ENCODE measurements at regions not wholly inside any gene's neighbourhood (a gene's known extent, or its start where the extent isn't known, plus 50 kb on each side); places are given as distances from the start of the nearest gene placed in this dataset.
"Not testable (repeated sequence)": the region's sequence is repeated elsewhere in the genome, so short reads cannot be mapped to it uniquely, and the experiment has no call there.

DNA sequence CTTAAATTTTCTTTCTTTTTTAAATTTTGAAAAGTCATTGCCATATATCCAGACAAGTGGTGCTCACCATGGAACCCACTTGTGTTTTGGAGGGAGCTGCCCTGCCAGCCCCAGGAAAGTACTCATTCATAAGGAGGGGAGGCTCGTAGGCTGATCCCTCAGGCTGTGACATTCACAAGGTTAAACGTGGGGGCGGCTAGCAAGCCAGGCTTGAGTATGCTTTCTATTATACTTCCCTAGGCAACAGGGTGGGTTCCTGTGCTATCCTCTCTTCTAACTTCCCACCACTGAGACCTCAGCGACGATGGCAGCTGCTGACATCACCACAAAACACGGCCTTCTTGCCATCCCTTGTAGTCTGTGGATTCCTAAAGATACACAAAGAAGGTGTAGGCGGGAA, 160.5 kb upstream of the C2CD4B start:
- POLR2A ChIA-PET, result no interaction called here

DNA sequence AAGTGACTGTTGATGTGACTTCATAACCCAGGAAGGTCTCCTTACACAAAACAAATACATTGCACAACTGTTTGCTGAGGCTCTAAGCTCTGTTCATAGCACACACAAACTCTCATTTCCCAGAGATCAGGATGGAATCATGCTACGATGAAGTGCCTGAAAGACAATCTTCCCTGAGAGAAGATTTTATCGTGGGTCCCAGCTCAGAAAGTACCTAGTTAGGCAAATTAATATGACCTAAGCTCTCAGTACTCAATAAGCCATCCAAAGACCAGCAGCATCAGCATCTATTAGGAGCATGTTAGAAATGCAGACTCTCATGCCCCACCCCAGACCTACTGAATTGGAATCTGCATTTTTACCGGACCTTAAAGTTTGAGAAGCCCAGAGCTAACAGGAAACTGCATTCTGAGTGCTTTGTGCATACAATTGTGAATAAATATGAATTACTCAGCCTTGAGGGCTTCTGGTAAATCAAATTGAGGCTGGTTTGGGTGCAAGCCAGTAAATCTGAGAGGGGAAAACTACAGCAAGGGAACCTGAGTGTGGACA, 161.5 kb upstream of the C2CD4B start:
- TF ChIP-seq, protein P1, sequence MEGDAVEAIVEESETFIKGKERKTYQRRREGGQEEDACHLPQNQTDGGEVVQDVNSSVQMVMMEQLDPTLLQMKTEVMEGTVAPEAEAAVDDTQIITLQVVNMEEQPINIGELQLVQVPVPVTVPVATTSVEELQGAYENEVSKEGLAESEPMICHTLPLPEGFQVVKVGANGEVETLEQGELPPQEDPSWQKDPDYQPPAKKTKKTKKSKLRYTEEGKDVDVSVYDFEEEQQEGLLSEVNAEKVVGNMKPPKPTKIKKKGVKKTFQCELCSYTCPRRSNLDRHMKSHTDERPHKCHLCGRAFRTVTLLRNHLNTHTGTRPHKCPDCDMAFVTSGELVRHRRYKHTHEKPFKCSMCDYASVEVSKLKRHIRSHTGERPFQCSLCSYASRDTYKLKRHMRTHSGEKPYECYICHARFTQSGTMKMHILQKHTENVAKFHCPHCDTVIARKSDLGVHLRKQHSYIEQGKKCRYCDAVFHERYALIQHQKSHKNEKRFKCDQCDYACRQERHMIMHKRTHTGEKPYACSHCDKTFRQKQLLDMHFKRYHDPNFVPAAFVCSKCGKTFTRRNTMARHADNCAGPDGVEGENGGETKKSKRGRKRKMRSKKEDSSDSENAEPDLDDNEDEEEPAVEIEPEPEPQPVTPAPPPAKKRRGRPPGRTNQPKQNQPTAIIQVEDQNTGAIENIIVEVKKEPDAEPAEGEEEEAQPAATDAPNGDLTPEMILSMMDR (IDR thresholded peaks at IDR 0.05; ENCODE audit: low read depth, low read length), result no peak
- Histone ChIP-seq H3K27me3 (ENCODE audit: control insufficient read depth, insufficient read depth, low read length) (peaks cover 9% of the 10 kb centered on the region), H3K9me3 (ENCODE audit: control insufficient read depth, insufficient read depth, low read length) (no peaks in the 10 kb centered on the region), H3K27ac (ENCODE audit: low read depth, low read length) (no peak overlapping the region), H3K4me3 (ENCODE audit: low read depth, low read length) (no peak overlapping the region)
- ChIA-PET CTCF (no interaction called here), POLR2A (no interaction called here)
- DNase-seq (ENCODE audit: low read depth, low spot score), result no peak

More for the DNA sequence above, 160.5 kb upstream of the C2CD4B start:
- H3K27ac ChIP-seq (ENCODE audit: low read depth, low read length), result no peak overlapping the region
- no peak for DNase-seq (ENCODE audit: low read depth, low spot score)
- TF ChIP-seq, protein P1 (IDR thresholded peaks at IDR 0.05; ENCODE audit: low read depth, low read length), result no peak
- no peaks in the 10 kb centered on the region for H3K9me3 ChIP-seq (ENCODE audit: control insufficient read depth, insufficient read depth, low read length)
- H3K4me3 ChIP-seq (ENCODE audit: low read depth, low read length), result no peak overlapping the region
- CTCF ChIA-PET, result interaction anchor here (1.3 kb wide), 1 partner anchor 19 kb away, joined by 5 read pairs; no protein-coding TSS in a partner anchor
- peaks cover 9% of the 10 kb centered on the region for H3K27me3 ChIP-seq (ENCODE audit: control insufficient read depth, insufficient read depth, low read length)

DNA sequence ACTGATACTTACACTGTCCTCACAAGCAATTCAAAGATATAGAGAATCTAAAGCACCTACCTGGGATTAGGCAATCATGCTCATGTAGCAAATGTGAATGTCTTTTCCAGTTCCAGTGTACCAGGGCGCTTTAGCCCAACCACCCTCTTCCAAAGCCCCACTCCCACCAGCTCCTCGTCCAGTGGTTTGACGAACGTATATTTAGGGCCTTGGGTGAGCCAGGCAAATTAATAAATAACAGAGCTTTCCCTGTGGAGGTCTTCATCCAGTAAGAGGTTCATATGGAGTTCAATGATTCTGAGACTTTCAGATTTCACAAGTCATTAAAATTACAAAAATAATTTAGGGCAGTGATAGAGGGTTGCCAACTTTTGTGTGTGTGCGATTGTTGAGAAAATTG, 162.3 kb upstream of the C2CD4B start:
- peaks cover 9% of the 10 kb centered on the region for H3K27me3 ChIP-seq (ENCODE audit: control insufficient read depth, insufficient read depth, low read length)
- DNase-seq (ENCODE audit: low read depth, low spot score), result no peak
- POLR2A ChIA-PET, result no interaction called here
- TF ChIP-seq, protein P1 (IDR thresholded peaks at IDR 0.05; ENCODE audit: low read depth, low read length), result no peak
- H3K4me3 ChIP-seq (ENCODE audit: low read depth, low read length), result no peak overlapping the region
- no peak overlapping the region for H3K27ac ChIP-seq (ENCODE audit: low read depth, low read length)
- CTCF ChIA-PET, result no interaction called here
- no peaks in the 10 kb centered on the region for H3K9me3 ChIP-seq (ENCODE audit: control insufficient read depth, insufficient read depth, low read length)

DNA sequence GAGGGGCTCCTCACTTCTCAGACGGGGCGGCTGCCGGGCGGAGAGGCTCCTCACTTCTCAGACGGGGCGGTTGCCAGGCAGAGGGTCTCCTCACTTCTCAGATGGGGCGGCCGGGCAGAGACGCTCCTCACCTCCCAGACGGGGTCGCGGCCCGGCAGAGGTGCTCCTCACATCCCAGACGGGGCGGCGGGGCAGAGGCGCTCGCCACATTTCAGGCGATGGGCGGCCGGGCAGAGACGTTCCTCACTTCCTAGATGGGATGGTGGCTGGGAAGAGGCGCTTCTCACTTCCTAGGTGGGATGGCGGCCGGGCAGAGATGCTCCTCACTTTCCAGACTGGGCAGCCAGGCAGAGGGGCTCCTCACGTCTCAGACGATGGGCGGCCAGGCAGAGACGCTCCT, 167.4 kb upstream of the C2CD4B start:
- POLR2A ChIA-PET; CTCF ChIA-PET; H3K27ac ChIP-seq (ENCODE audit: low read depth, low read length); H3K4me3 ChIP-seq (ENCODE audit: low read depth, low read length); H3K9me3 ChIP-seq (ENCODE audit: control insufficient read depth, insufficient read depth, low read length); DNase-seq (ENCODE audit: low read depth, low spot score); H3K27me3 ChIP-seq (ENCODE audit: control insufficient read depth, insufficient read depth, low read length): not testable (repeated sequence)

DNA sequence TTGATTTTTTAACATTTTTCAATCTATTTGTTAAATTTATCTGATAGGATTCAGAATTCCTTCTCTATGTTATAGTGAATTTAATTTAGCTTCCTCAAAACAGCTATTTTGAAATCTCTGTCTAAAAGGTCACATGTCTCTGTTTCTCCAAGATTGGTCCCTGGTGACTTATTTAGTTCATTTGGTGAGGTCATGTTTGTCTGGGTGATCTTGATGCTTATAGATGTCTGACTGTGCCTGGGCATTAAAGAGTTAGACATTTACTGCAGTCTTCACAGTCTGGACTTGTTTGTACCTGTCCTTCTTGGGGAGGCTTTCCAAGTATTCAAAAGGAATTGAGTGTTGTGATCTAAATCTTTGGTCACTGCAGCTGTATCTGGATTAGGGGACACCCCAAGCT, 169.5 kb upstream of the C2CD4B start:
- ChIA-PET CTCF (interaction anchor here (0.5 to 0.6 kb wide), 2 partner anchors 28 to 1105 kb away, joined by 4 to 9 read pairs; partner anchors contain the start of gene RORA), POLR2A (no interaction called here)
- Histone ChIP-seq H3K9me3 (ENCODE audit: control insufficient read depth, insufficient read depth, low read length) (no peaks in the 10 kb centered on the region), H3K4me3 (ENCODE audit: low read depth, low read length) (no peak overlapping the region), H3K27me3 (ENCODE audit: control insufficient read depth, insufficient read depth, low read length) (peaks cover 12% of the 10 kb centered on the region), H3K27ac (ENCODE audit: low read depth, low read length) (no peak overlapping the region)
- no peak for DNase-seq (ENCODE audit: low read depth, low spot score)
- TF ChIP-seq, protein P1 (IDR thresholded peaks at IDR 0.05; ENCODE audit: low read depth, low read length), result no peak

DNA sequence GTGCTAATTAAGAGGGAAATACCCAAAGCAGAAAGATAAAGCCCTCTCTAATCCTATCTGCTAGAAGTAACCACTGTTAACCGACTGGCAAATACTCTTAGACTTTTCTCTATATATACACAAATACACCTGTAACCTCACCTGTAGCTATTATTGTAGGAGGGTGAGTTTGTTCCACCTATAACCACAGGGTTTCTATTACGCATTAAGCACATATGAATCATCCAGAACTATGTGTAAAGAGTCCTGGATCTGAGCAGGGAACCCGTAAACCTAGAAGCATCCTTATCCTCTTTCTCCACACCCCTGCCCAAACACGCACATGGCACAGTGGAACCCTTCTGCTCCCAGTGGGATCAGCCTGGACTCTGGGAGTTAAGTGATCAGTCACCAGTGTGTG, 172.8 kb upstream of the C2CD4B start:
- POLR2A ChIA-PET, result no interaction called here
- no peaks in the 10 kb centered on the region for H3K9me3 ChIP-seq (ENCODE audit: control insufficient read depth, insufficient read depth, low read length)
- TF ChIP-seq, protein P1 (IDR thresholded peaks at IDR 0.05; ENCODE audit: low read depth, low read length), result no peak
- DNase-seq (ENCODE audit: low read depth, low spot score), result no peak
- CTCF ChIA-PET, result no interaction called here
- peaks cover 12% of the 10 kb centered on the region for H3K27me3 ChIP-seq (ENCODE audit: control insufficient read depth, insufficient read depth, low read length)
- H3K27ac ChIP-seq (ENCODE audit: low read depth, low read length), result no peak overlapping the region
- H3K4me3 ChIP-seq (ENCODE audit: low read depth, low read length), result no peak overlapping the region

Measured in AG04450 (cell line).